Effector memory CD4-positive, alpha-beta T cell (primary cell): ENCODE measurements at regions not wholly inside any gene's neighbourhood (a gene's known extent, or its start where the extent isn't known, plus 50 kb on each side); places are given as distances from the start of the nearest gene placed in this dataset.
"Not testable (repeated sequence)": the region's sequence is repeated elsewhere in the genome, so short reads cannot be mapped to it uniquely, and the experiment has no call there.

ENCODE experiments used
- DNase-seq, 3 donors: peaks; one replicate each; pipeline ENCODE4 v3.0.0-alpha.2; 2020
- H3K27ac ChIP-seq: 2 replicates; pipeline ENCODE4 v1.7.0; 2013; ENCODE audit warnings: mild to moderate bottlenecking, low read length, moderate library complexity; ENCODE audit not compliant: insufficient read depth, poor library complexity, severe bottlenecking
- H3K27me3 ChIP-seq: replicated peaks from 2 replicates; pipeline ENCODE4 v1.7.0; 2013; ENCODE audit warnings: mild to moderate bottlenecking, low read length; ENCODE audit not compliant: insufficient read depth, control insufficient read depth, poor library complexity, severe bottlenecking
- H3K36me3 ChIP-seq: 2 replicates; pipeline ENCODE4 v1.7.0; 2013; ENCODE audit warnings: mild to moderate bottlenecking, low read length, moderate library complexity; ENCODE audit not compliant: control insufficient read depth, insufficient read depth
- H3K4me1 ChIP-seq: 2 replicates; pipeline ENCODE4 v1.7.0; 2013; ENCODE audit warnings: low read length, mild to moderate bottlenecking; ENCODE audit not compliant: control insufficient read depth, insufficient read depth, poor library complexity, severe bottlenecking
- H3K4me3 ChIP-seq: 2 replicates; pipeline ENCODE4 v1.7.0; 2013; ENCODE audit warnings: low read length, low read depth, mild to moderate bottlenecking; ENCODE audit not compliant: insufficient read depth, poor library complexity, severe bottlenecking
- H3K9me3 ChIP-seq: 2 replicates; pipeline ENCODE4 v1.7.0; 2013; ENCODE audit warnings: mild to moderate bottlenecking, low read length, moderate library complexity; ENCODE audit not compliant: control insufficient read depth

DNA sequence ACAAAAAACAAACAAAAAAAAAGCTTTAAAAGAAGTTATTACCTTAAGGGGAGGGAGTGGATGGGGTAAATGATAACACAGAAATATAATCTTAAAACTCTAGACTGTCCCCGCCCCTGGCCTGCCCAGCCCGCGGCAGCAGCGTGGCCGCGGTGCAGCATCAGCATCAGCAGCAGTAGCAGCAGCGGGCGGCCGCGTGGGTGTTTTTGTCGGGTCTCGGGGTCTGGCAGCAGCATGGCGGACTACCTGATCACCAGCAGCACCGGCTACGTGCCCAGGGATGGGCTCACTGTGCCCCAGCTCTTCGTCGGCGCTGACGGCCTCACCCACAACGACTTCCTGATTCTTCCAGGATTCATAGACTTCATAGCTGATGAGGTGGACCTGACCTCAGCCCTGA, 80.0 kb upstream of the ANKRD28 start:
- H3K9me3 ChIP-seq: no peaks in the 10 kb centered on the region
- no peaks in the 10 kb centered on the region for H3K27me3 ChIP-seq
- no peaks in the 10 kb centered on the region for H3K36me3 ChIP-seq
- no peaks in the 10 kb centered on the region for H3K4me1 ChIP-seq
- H3K27ac ChIP-seq: no peak overlapping the region
- DNase-seq: no peak
- no peak overlapping the region for H3K4me3 ChIP-seq

DNA sequence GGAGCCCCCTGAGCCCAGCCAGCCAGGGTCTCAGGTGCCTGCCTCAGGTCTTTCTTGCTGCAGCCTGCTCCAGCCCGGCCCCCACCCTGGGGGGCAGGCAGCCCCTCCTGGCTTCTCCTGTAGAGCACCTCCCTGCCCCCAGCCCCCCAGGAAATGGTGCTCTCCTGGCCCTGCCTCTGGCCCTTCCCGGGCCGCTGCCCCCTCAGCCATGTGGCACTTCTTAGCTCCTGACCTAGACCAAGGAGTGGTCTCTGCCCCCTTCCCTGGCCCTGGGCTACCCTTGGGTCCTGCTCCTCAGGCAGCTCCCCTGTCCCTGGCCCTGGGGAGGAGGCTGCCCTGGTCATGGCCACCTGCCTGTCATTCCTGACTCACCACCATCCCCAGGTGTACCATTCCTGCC, 82.0 kb upstream of the ANKRD28 start:
- not testable (repeated sequence) for H3K27ac ChIP-seq, H3K4me1 ChIP-seq, H3K36me3 ChIP-seq, DNase-seq, H3K27me3 ChIP-seq, H3K9me3 ChIP-seq, H3K4me3 ChIP-seq

DNA sequence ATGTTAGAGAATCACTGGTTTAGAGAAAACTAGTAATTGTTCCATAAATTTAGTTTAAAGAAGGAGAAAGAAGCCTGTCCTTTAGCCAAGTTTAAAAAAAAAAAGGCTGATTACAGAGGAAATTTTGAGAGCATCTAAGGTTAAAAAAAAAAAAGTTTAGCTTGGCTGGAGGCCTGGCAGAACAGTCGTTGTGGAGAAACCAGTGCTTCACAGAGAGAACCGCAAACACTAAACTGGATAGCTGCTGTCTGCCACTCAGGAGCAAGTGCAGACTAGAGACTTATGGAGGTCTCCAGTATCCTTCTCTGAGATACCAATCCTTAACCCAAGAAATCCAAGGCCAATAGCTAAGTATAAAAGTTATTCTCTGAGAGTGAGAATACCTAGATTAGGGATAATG, 84.8 kb upstream of the ANKRD28 start:
- H3K4me3 ChIP-seq: no peak overlapping the region
- H3K27me3 ChIP-seq: no peaks in the 10 kb centered on the region
- no peaks in the 10 kb centered on the region for H3K9me3 ChIP-seq
- no peaks in the 10 kb centered on the region for H3K36me3 ChIP-seq
- H3K4me1 ChIP-seq: no peaks in the 10 kb centered on the region
- H3K27ac ChIP-seq: no peak overlapping the region
- DNase-seq: no peak

DNA sequence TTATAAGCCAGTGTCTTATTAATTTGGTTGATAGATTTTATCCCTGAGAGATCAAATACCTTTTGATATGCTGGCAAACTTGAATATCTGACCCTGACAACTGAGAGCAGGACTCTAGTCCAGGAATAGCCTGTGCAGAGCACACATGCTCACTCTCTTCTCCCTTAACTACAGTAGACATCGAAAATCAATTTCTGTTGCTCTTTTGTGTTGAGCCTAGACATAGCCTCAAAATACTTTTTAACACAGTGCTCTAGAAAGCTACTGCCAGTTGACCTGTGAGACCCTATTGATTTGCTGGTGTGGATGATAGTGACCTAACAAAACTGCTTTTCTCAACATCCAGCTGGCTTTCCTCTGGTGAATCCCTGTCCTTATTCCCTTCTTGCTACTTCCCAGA, 86.4 kb upstream of the ANKRD28 start:
- no peak for DNase-seq
- H3K36me3 ChIP-seq: no peaks in the 10 kb centered on the region
- H3K4me3 ChIP-seq: no peak overlapping the region
- H3K9me3 ChIP-seq: no peaks in the 10 kb centered on the region
- H3K4me1 ChIP-seq: no peaks in the 10 kb centered on the region
- no peak overlapping the region for H3K27ac ChIP-seq
- no peaks in the 10 kb centered on the region for H3K27me3 ChIP-seq

DNA sequence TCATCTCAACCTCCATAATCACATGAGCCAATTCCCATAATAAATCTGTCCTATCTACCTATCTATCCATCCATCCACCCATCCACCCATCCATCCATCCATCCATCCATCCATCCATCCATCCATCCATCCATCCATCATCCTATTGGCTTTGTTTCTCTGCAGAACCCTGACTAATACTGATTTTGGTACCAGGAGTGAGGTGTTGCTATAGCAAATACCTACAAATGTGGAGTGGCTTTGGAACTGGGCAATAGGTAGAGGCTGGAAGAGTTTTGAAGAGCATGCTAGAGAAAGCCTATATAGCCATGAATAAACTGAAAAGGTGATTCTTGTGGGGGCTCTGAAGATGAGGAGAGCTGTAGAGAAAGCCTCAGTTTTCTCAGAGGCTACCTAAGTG, 88.7 kb upstream of the ANKRD28 start:
- Histone ChIP-seq H3K4me3 (no peak overlapping the region), H3K4me1 (no peaks in the 10 kb centered on the region), H3K9me3 (no peaks in the 10 kb centered on the region), H3K27ac (no peak overlapping the region), H3K27me3 (no peaks in the 10 kb centered on the region), H3K36me3 (no peaks in the 10 kb centered on the region)
- no peak for DNase-seq

DNA sequence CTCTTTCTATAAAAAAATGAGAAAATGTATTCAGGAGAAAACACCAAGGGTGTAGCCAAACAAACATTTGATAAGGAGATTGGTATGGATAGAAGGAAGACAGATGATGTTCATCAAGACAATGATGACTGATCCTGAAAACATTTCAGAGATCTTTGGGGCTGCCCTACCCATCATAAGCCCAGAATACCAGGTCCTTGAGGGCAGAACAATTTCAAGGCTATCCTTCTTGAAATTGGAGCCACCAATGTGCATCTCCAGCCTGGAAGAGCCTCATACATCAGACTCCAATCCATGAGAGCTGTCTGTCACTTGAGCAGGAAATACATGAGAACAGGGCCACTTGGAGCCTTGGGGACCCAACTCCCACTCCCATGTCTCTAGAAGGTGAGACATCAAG, 89.5 kb upstream of the ANKRD28 start:
- Histone ChIP-seq H3K27me3 (no peaks in the 10 kb centered on the region), H3K9me3 (no peaks in the 10 kb centered on the region), H3K4me1 (no peaks in the 10 kb centered on the region), H3K27ac (no peak overlapping the region), H3K4me3 (no peak overlapping the region), H3K36me3 (no peaks in the 10 kb centered on the region)
- no peak for DNase-seq

DNA sequence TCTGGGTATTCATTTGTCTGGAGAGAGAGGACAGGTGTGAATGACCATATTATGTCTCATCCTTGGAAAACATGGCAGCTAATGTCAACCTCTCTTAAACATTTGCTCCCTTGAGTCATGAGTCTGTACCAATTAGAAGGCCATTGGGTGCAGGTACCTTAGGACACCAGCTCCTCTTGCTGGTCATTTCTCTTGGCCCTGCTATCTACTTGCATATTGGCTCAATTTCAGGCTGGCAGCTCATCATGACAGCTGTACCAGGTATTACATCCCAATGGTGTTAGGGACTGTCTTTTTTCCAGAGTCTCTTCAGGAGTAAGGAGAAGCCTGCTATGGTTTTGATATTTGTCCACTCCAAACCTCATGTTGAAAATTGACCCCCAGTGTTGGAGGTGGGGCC, 92.2 kb upstream of the ANKRD28 start:
- DNase-seq: no peak
- H3K27me3 ChIP-seq: no peaks in the 10 kb centered on the region
- no peaks in the 10 kb centered on the region for H3K36me3 ChIP-seq
- no peak overlapping the region for H3K27ac ChIP-seq
- no peaks in the 10 kb centered on the region for H3K9me3 ChIP-seq
- no peaks in the 10 kb centered on the region for H3K4me1 ChIP-seq
- no peak overlapping the region for H3K4me3 ChIP-seq

DNA sequence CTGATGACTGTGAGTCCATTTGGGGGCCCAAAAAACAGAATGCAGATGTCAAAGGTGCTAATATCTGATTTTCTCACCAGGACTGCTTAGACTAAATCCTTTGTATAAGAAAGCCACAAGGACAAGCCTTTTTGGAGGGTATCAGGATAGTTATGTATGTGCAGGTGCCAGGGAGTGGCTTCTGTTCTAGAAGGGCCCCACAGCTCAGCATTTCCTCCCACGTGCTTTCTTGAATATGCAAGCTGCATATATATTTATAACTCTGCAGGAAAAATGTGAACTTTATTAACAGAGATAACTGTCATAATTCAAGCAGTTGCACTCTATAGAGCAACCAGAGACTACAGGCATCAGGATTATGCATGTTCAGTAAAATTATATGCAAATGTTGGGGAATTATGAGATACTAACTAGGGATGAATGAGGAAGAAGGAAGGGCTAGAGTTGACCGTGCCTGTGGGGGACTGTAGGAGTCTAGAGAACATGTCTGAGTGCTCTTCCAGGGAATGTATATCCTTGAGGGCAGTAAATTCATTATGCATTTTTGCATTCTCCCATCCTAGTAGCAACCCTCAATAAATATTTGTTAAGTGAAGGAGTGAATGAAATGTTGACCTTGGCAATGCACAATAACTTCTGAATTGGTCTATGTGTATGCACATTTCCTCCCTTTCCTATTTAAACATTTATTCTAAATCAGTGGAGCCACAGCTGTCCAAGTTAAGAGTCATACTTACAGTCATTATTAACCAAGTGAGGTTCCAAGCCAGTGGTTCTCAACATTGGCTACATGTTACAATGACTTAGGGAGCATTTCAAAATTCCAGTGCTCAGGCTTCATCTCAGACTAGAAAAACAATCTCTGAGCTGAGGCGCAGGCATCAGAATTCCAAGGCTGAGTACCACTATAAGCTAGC, 94.8 kb upstream of the ANKRD28 start:
- Histone ChIP-seq H3K27me3 (no peaks in the 10 kb centered on the region), H3K4me3 (no peak overlapping the region), H3K27ac (no peak overlapping the region), H3K36me3 (no peaks in the 10 kb centered on the region), H3K9me3 (no peaks in the 10 kb centered on the region), H3K4me1 (no peaks in the 10 kb centered on the region)
- DNase-seq: no peak

DNA sequence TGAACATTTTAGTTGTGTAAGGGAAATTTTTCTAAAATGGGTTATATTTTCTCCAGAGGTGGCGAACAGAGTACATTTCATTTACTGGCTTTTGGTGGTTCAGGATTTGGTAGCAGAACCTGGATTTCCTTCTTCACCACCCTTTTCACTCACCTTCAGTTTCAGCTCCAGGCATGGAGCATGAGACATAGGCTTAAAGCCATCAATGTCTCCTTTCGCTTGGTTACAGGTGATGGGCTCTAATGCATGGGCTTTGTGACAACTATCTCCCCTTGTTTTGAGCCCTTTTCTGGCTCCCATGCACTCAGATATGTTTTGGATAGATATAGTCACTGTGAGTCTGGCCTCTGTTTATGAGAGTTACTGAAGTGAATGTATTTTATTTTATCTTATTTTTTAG, 96.6 kb upstream of the ANKRD28 start:
- H3K27me3 ChIP-seq: no peaks in the 10 kb centered on the region
- DNase-seq: no peak
- no peaks in the 10 kb centered on the region for H3K9me3 ChIP-seq
- no peaks in the 10 kb centered on the region for H3K4me1 ChIP-seq
- no peak overlapping the region for H3K4me3 ChIP-seq
- H3K36me3 ChIP-seq: no peaks in the 10 kb centered on the region
- H3K27ac ChIP-seq: no peak overlapping the region

DNA sequence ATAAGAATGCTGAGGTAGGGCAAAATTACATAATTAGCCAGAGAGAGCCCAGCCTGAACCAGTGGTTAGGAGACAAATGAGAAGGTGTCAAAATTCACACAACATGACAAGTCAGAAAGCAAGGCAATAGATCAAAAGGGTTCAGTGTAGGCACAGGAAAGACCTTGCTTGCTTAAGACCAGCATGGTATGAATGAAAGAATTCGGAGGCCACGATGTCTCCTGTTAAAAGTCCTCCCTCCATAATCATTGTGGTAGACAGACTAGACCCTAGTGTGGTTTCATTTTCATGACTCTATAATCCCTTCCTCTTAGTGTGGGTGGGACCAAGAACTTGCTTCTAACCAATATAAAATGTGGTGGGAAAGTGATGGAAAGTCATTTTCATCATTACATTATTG, 98.7 kb upstream of the ANKRD28 start:
- no peak for DNase-seq
- no peak overlapping the region for H3K4me3 ChIP-seq
- H3K27ac ChIP-seq: no peak overlapping the region
- H3K4me1 ChIP-seq: no peaks in the 10 kb centered on the region
- H3K27me3 ChIP-seq: no peaks in the 10 kb centered on the region
- H3K36me3 ChIP-seq: no peaks in the 10 kb centered on the region
- H3K9me3 ChIP-seq: no peaks in the 10 kb centered on the region
